Fibroblast of peridontal ligament (primary cell): ENCODE measurements at regions not wholly inside any gene's neighbourhood (a gene's known extent, or its start where the extent isn't known, plus 50 kb on each side); places are given as distances from the start of the nearest gene placed in this dataset.
A peak's percentile ranks its signal among the peaks of the same experiment; 100 is the strongest.
"Not testable (repeated sequence)": the region's sequence is repeated elsewhere in the genome, so short reads cannot be mapped to it uniquely, and the experiment has no call there.

Source experiments
- DNase-seq: peaks from one replicate; pipeline ENCODE4 v3.0.0-alpha.2; 2010; ENCODE audit errors: extremely low read depth

GRCh38 chr9:10835791-10836463 is 223.1 kb upstream of the PTPRD start:
- no peak for DNase-seq

DNA sequence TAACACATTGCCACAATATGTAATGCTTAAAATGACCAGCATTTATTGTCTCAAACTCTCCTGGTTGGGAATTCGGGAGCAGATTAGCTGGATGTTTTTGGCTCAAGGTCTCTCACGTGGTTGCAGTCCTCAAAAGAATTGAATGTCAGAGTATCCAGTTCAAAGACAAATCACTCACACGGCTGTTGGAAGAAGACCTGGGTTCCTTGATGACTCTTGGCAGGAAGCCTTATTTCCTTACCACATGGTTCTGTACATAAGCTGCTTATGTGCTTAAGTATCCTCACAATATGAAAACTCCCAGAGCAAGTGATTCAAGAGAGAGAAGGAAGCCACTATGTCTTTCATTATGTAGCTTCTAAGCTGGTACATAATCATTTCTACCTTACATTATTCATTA is 230.3 kb upstream of the PTPRD start:
- DNase-seq: no peak

GRCh38 chr9:10855847-10856246 is 243.0 kb upstream of the PTPRD start:
- no peak for DNase-seq

DNA sequence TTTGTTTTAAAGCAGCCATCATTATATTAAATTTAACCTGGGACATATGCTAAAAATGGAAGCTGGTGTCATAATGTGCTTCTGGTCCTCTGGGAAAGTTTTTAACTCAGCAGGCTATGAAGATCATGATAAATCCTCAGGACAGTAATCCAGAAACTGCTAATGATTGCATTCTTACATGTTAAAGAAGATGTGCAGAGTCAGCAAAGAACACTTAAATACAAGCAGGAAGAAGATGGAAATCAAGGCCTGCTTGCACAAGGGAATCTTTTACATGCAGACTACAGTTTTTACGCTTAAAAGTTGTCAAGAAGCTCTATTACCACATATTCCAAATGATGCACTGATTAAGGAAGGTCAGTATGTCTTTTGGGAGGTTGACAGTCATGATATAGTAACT is 246.0 kb upstream of the PTPRD start:
- DNase-seq: no peak

DNA sequence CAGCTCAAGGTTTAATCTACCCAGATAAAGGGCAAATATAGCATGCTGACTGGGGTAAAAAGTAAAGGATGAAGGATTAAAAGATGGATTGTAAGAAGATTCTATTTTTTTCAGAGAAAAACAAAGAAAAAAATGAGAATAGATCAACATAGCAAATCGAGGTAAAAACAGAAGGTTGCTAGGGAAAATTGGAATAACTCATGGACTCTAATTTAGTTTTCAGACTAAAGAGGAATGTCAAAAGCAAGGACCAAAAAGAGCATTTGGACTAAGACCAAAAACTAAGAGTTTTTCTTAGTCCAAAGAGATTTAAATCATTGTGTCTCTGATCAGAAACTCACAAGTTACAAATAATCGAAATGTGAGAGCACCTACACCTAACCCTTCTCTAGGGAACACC is 250.7 kb upstream of the PTPRD start:
- DNase-seq: no peak

- no peak for DNase-seq
Measured at GRCh38 chr9:10867194-10867593, 254.4 kb upstream of the PTPRD start.

DNA sequence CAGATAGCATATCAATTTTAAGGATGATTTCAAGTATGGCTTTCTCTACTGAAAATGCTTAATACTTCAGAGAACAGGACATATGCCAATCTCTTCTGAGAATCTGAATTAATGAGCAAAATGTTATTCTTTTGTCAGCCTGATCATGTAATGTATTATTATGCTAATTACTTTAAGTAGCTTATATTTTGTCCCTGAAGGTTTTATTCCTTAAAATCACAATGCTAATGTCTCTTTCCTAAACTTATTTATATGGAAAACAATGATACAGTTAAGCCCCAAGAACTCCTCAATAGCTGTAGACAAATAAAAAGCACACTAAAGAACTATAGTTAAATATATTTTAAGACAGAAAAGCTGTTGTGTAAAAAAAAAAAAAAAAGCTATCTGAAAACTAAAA is 256.9 kb upstream of the PTPRD start:
- no peak for DNase-seq

- no peak for DNase-seq
Measured at GRCh38 chr9:10873999-10874398, 261.2 kb upstream of the PTPRD start.

- DNase-seq: peak; percentile 4
Measured at GRCh38 chr9:10875752-10876151, 262.9 kb upstream of the PTPRD start.

DNA sequence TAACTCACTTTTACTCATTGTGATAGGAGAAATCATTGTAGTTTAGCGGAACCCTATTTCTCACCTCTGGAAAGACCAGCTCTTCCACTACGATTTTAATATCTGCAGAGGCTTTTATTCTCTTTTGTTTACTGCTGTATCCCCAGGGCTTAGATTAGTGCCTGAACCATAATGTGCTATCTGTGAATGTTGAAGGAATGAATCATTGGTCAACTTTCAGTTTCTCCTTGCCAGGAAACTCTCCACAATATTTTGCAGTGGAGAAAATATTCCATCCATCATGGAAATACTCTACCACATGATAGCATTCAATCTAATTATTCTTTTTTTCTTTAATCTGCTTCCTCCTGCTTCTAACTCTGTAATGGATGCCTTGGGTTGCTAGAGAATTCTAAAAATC is 263.5 kb upstream of the PTPRD start:
- peak; percentile 6 for DNase-seq

GRCh38 chr9:10890266-10890665 is 277.5 kb upstream of the PTPRD start:
- DNase-seq: not testable (repeated sequence)

DNA sequence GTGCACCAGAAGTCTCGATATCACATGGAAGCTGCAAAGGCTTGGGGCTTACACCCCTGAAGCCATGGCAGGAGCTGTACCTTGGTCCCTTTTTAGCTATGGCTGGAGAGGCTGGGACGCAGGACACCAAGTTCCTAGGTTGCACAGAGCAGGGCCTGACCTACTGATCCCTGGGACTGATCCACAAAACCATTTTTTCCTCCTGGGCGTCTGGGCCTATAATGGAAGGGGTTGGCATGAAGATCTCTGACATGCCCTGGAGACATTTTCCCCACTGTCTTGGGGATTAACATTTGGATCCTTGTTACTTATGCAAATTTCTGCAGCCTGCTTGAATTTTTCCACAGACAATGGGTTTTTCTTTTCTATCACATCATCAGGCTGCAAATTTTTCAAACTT is 286.7 kb upstream of the PTPRD start:
- DNase-seq: no peak

GRCh38 chr9:10903969-10904368 is 291.2 kb upstream of the PTPRD start:
- DNase-seq: no peak

DNA sequence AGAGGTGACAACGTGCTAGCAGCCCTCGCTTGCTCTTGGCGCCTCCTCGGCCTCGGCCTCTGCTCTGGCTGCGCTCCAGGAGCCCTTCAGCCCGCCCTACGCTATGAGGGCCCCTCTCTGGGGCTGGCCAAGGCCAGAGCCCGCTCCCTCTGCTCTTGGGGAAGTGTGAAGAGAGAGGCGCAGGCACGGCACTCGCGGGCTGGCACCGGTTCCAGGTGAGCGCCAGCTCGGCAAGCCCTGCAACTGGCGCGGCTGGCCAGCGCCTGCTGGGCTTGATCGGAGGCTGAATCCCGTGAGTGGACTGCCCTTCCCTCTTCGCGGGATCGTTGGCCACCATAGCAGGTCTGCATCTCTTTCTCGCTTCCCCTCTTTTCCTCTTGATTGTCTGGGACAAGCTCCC is 298.0 kb upstream of the PTPRD start:
- DNase-seq: no peak

GRCh38 chr9:10911373-10911772 is 298.6 kb upstream of the PTPRD start:
- DNase-seq: no peak

GRCh38 chr9:10917001-10917400 is 304.2 kb upstream of the PTPRD start:
- DNase-seq: no peak

DNA sequence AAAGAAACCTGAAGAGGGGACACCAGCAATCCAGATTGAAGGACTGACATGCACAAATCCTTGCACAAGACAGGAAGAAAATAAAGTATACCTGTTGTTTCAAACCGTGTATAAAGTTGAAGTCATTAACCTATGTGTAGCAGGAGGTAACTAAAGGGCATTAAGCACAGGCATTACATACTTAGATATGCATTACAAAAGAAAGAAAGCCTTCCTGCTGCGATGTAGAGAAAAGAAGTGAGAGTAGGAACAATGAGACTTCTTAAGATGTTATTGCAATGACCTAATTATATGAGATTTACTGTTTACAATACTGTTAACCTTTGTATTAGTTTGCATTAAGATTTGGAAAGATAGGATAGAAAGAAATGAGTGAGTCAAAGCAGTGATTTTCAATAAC is 308.9 kb upstream of the PTPRD start:
- DNase-seq: no peak

GRCh38 chr9:10925896-10926295 is 313.1 kb upstream of the PTPRD start:
- DNase-seq: no peak

DNA sequence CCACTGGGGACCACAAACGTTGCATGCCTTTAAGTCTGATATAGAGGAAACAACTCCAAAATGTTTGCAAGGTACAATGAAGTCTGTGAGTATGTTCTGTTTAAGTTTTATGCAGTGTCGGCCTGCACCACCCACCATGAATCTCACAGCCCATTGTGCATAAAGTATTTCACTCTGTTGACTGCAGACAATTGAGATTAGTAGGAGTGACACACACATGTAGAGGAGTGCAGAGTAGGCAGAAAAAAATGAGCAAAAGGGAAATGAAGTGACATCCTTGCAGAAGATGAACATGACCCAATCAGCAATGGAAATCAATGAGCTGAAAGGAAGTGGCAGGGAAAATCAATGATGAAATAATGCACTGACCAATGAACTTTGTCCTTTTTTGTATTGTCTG is 315.6 kb upstream of the PTPRD start:
- no peak for DNase-seq

DNA sequence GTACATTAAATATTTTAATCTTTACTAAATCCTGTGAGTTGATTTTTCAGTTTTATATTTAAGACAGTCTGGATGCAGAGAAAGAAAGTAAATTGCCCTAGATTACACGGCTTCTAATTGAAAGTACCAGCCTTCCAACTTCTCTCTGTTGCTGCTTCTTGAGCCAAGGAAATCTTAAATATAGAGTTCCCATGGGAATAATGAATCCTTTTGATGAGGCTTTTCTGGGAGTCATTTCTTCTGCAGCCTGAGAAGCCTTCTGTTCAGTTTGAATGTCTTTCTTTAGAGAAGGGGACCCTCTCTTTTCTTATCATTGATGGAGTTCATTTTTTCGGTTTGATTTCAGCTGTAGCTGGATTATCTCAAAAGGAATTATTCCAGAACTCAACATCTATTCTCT is 317.3 kb upstream of the PTPRD start:
- no peak for DNase-seq

DNA sequence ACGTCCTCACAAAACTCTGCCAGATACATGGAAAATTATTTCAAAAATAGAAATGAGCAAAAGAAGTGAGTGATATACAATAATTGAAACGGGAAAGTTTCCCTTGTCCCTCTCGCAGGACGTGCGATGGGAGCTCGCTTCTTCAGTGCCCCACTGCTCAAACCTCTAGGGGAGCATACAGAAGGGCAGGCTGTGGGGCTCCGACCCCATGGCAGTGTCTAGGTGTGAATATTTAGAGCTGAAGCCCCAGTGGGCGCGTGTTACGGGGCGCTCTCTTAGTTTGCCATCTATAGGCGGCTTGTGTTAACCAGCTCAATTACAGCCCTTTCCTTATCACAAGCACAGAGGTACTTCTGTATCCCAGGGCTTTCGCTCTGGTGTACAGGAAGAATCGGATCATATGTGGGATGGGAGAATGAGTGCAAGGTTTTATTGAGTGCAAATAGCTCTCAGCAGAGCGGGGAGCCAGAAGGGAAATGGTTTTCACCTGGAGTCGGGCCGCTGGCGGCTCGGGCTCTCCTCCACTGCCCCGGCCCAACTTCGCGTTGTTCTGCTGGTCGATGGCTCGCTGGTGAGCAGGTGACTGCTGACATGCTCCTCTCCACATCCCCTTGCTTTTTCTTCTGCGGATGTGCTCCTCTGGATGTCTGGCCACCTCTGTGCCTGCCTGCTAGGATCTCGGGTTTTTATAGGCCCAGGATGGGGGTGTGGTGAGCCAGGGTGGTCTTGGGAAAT is 334.0 kb upstream of the PTPRD start:
- DNase-seq: no peak

DNA sequence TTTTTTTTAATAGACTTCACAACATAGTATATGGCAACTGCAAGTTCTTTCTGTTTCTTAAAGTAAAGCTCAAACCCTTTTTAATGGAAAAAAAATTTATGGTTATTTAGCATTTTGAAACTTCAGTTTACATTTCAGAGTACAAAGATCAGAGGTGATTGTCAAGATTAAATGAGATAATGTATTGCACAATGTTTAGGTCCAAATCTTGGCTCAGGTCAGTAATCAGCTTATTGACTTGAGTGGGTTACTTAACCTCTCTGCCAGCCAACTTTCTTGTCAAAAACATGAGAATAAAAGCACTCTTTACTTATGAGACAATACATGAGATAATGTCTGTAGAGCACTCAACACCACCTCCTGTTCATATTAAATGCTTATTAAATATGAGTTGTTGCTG is 345.1 kb upstream of the PTPRD start:
- DNase-seq: no peak

- no peak for DNase-seq
Measured at GRCh38 chr9:10961883-10962282, 349.1 kb upstream of the PTPRD start.

DNA sequence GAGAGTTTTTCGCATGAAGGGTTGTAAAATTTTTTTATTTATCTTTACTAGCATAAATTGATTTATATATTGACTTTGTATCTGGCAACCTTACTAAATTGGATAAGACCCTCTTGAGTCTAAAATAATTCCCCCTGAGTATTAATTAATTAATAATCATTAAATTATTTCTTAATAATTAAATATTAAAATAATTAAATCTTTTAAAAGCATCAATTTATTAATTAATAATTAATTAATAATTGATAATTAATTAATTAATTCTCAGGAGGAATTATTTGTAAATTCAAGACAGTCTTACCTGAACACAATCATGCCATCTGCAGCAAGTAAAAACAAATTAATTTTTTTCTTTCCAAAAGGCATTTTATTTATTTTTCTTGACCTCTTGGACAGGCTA is 370.4 kb upstream of the PTPRD start:
- no peak for DNase-seq
